ENCODE measurements at regions not wholly inside any gene's neighbourhood (a gene's known extent, or its start where the extent isn't known, plus 50 kb on each side); places are given as distances from the start of the nearest gene placed in this dataset.
"Not testable (repeated sequence)": the region's sequence is repeated elsewhere in the genome, so short reads cannot be mapped to it uniquely, and the experiment has no call there.

- H3K27me3 ChIP-seq (replicated peaks in 2 of 5; ENCODE audit: control insufficient read depth in 4 of 5, insufficient read depth in 5 of 5, low read length in 4 of 5), result not testable (repeated sequence)
These were observed 99.0 kb upstream of the CCNH start for GRCh38 chr5:87511778-87512177.

GRCh38 chr5:87503004-87503403 is 90.3 kb upstream of the CCNH start:
- POLR2A ChIA-PET, result no interaction called here

More at GRCh38 chr5:87511778-87512177, 99.0 kb upstream of the CCNH start:
- H3K4me3 ChIP-seq (ENCODE audit: control insufficient read depth in 1 of 7, extremely low read depth in 1 of 7, insufficient read depth in 4 of 7, low read depth in 2 of 7, low read length in 6 of 7); H3K36me3 ChIP-seq (ENCODE audit: control insufficient read depth in 4 of 4, insufficient read depth in 4 of 4, low read length in 3 of 4); H3K9me3 ChIP-seq (ENCODE audit: control extremely low read depth in 1 of 5, control insufficient read depth in 4 of 5, insufficient read depth in 2 of 5, low read depth in 1 of 5, low read length in 4 of 5); POLR2A ChIA-PET; DNase-seq; CTCF ChIA-PET; H3K27ac ChIP-seq (ENCODE audit: insufficient read depth in 1 of 2, low read depth in 1 of 2, low read length in 2 of 2, poor library complexity in 1 of 2, severe bottlenecking in 2 of 2); H3K4me1 ChIP-seq (ENCODE audit: control extremely low read depth in 1 of 4, control insufficient read depth in 4 of 4, insufficient read depth in 4 of 4, low read length in 3 of 4): not testable (repeated sequence)
- WGBS (ENCODE audit: insufficient coverage), result no CpG with 5 or more reads among the region's 3 CpGs

GRCh38 chr5:87499478-87500410 is 87.0 kb upstream of the CCNH start:
- CTCF ChIA-PET, result no interaction called here
- no peaks in the 10 kb centered on the region for H3K27me3 ChIP-seq (replicated peaks in 2 of 5; ENCODE audit: control insufficient read depth in 4 of 5, insufficient read depth in 5 of 5, low read length in 4 of 5)

More at GRCh38 chr5:87503004-87503403, 90.3 kb upstream of the CCNH start:
- Histone ChIP-seq H3K27me3 (replicated peaks in 2 of 5; ENCODE audit: control insufficient read depth in 4 of 5, insufficient read depth in 5 of 5, low read length in 4 of 5) (no peaks in the 10 kb centered on the region), H3K4me3 (ENCODE audit: control insufficient read depth in 1 of 7, extremely low read depth in 1 of 7, insufficient read depth in 4 of 7, low read depth in 2 of 7, low read length in 6 of 7) (no peak overlapping the region), H3K36me3 (ENCODE audit: control insufficient read depth in 4 of 4, insufficient read depth in 4 of 4, low read length in 3 of 4) (no peaks in the 10 kb centered on the region), H3K9me3 (ENCODE audit: control extremely low read depth in 1 of 5, control insufficient read depth in 4 of 5, insufficient read depth in 2 of 5, low read depth in 1 of 5, low read length in 4 of 5) (no peaks in the 10 kb centered on the region), H3K4me1 (ENCODE audit: control extremely low read depth in 1 of 4, control insufficient read depth in 4 of 4, insufficient read depth in 4 of 4, low read length in 3 of 4) (no peaks in the 10 kb centered on the region), H3K27ac (ENCODE audit: insufficient read depth in 1 of 2, low read depth in 1 of 2, low read length in 2 of 2, poor library complexity in 1 of 2, severe bottlenecking in 2 of 2) (no peak overlapping the region)
- CTCF ChIA-PET, result no interaction called here
- DNase-seq, result no peak
- WGBS (ENCODE audit: insufficient coverage), result 92% methylated on average over 2 of the region's 2 CpGs

More at GRCh38 chr5:87499478-87500410, 87.0 kb upstream of the CCNH start:
- Histone ChIP-seq H3K27ac (ENCODE audit: insufficient read depth in 1 of 2, low read depth in 1 of 2, low read length in 2 of 2, poor library complexity in 1 of 2, severe bottlenecking in 2 of 2) (no peak overlapping the region), H3K9me3 (ENCODE audit: control extremely low read depth in 1 of 5, control insufficient read depth in 4 of 5, insufficient read depth in 2 of 5, low read depth in 1 of 5, low read length in 4 of 5) (peaks cover 0 to 7% (median 4%) of the 10 kb centered on the region in 5 experiments), H3K4me1 (ENCODE audit: control extremely low read depth in 1 of 4, control insufficient read depth in 4 of 4, insufficient read depth in 4 of 4, low read length in 3 of 4) (no peaks in the 10 kb centered on the region), H3K36me3 (ENCODE audit: control insufficient read depth in 4 of 4, insufficient read depth in 4 of 4, low read length in 3 of 4) (no peaks in the 10 kb centered on the region), H3K4me3 (ENCODE audit: control insufficient read depth in 1 of 7, extremely low read depth in 1 of 7, insufficient read depth in 4 of 7, low read depth in 2 of 7, low read length in 6 of 7) (no peak overlapping the region)
- no peak for DNase-seq
- WGBS (ENCODE audit: insufficient coverage), result 90% methylated on average over 20 of the region's 21 CpGs
- POLR2A ChIA-PET, result no interaction called here

Data from common myeloid progenitor, CD34-positive (primary cell).